Motor neuron (in vitro differentiated cells): ENCODE measurements at regions not wholly inside any gene's neighbourhood (a gene's known extent, or its start where the extent isn't known, plus 50 kb on each side); places are given as distances from the start of the nearest gene placed in this dataset.
A peak's percentile ranks its signal among the peaks of the same experiment; 100 is the strongest.

Experiments
- ATAC-seq, 8 experiments: fragments of 200-7000 bp; cut with Tn5 transposase; replicated peaks in 6 of 8; 2 replicates each; pipeline ENCODE4 v1.8.0; 2021; ENCODE audit warnings: mild to moderate bottlenecking in 8 of 8, moderate library complexity in 8 of 8
- H3K27ac ChIP-seq, 2 donors: fragments of 250-450 bp; sonication (Bioruptor Pico); 2 replicates each; pipeline ENCODE4 v1.9.0; 2021; ENCODE audit warnings: antibody characterized with exemption in 2 of 2, mild to moderate bottlenecking in 2 of 2, moderate library complexity in 1 of 2
- H3K4me1 ChIP-seq, 2 donors: fragments of 250-450 bp; sonication (Bioruptor Pico); replicated peaks in 1 of 2; 2 replicates each; pipeline ENCODE4 v1.6.1; 2021; ENCODE audit warnings: antibody characterized with exemption in 2 of 2, mild to moderate bottlenecking in 2 of 2, moderate library complexity in 1 of 2
- H3K4me3 ChIP-seq, 5 donors: fragments of 250-450 bp; sonication (Bioruptor Pico); 2 replicates each; pipeline ENCODE4 v1.9.0; 2021; ENCODE audit warnings: antibody characterized with exemption in 5 of 5, mild to moderate bottlenecking in 5 of 5, moderate library complexity in 4 of 5
- WGBS, 10 experiments: fragments of 450-650 bp; shearing (Covaris generic); methylation state at CpG; one replicate each; pipeline ENCODE4 v1.0.0; 2022; 5-methylcytosine and 5-hydroxymethylcytosine counted together
- in situ Hi-C, 9 experiments: fragments of 400-800 bp; cut with MboI; loops; one replicate each; pipeline ENCODE4 v1.15.0; 2021; ENCODE audit warnings: low sequenced_read_pairs in 9 of 9, low pct_unique_long_range_greater_than_20kb in 2 of 9; ENCODE audit not compliant: unreplicated experiment in 9 of 9

DNA sequence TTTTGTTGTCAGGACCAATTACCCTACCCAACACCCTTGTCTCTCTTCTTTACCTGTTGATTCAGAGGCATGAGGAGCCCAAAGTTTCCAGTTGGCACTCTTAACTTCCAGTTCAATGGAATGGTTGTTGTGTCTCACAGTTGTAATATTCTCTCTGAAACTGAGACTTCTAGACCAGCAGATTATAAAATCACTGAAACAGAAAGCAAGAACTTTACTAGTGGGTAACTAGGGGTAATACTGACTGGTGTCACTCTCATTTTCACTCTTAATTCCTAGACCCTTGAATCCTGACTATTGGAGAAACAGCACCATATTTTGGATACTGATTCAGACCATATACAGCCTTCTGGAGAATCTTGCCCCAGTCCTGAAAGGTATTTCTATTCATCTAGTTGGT, 140.2 kb upstream of the MMS22L start:
- Histone ChIP-seq H3K4me3 (no peak overlapping the region), H3K27ac (no peak overlapping the region), H3K4me1 (no peaks in the 10 kb centered on the region)
- ATAC-seq = no peak
- in situ Hi-C loops = no loop called here

DNA sequence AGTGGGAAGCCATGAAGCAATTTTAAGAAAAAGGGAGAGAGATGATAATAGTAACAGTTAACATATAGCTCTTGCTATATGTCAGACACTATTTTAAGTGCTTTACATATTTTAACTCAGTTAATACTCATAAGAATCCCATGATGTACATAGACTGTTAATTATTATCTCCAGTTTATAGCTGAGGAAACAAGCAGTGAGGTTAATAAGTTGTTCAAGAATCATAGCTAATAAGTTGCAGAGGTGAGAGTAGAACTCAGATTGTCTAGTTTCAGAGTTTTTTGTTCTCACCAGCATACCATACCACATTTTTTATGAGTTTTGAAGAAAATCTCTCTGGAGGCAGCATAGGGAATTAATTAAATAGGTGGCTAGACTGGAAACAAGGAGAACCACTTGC, 144.6 kb upstream of the MMS22L start:
- no peak overlapping the region for H3K4me3 ChIP-seq
- ATAC-seq = no peak
- in situ Hi-C loops = loop anchor here in 1 of 9 experiments (25.0 kb wide), 1 partner anchor 1410 kb away; the partner anchor contains the start of gene POU3F2
- H3K27ac ChIP-seq = no peak overlapping the region
- no peaks in the 10 kb centered on the region for H3K4me1 ChIP-seq

DNA sequence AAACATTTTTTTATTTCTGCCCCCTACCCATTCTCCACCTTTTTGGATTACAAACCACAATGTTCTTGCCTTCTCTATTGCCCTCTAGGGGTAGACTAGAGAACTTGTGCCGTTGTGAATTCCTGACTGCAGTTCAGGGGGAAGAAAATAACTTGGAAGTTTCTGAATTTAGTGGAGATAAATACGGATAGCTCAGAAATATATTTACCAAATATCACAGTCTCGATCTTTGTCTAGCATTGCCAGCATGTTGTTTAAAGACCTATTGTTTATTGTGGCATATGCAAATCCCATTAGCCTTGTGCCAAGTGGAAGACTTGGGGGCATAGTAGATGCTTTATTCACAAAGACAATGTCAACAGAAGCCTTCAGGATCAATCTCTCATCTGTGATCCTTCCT, 154.1 kb upstream of the MMS22L start:
- 0 to 57% (median 13%) methylated on average over 2 to 3 of the region's 3 CpGs; no CpG with 5 or more reads in 2 of the 10 experiments for WGBS, 10 experiments
- no peak overlapping the region for H3K27ac ChIP-seq
- H3K4me3 ChIP-seq = no peak overlapping the region
- in situ Hi-C loops = loop anchor here in 1 of 9 experiments (25.0 kb wide), 1 partner anchor 1400 kb away; the partner anchor contains the start of gene POU3F2
- ATAC-seq = no peak
- H3K4me1 ChIP-seq = peaks cover 7 to 9% of the 10 kb centered on the region in 2 donors

DNA sequence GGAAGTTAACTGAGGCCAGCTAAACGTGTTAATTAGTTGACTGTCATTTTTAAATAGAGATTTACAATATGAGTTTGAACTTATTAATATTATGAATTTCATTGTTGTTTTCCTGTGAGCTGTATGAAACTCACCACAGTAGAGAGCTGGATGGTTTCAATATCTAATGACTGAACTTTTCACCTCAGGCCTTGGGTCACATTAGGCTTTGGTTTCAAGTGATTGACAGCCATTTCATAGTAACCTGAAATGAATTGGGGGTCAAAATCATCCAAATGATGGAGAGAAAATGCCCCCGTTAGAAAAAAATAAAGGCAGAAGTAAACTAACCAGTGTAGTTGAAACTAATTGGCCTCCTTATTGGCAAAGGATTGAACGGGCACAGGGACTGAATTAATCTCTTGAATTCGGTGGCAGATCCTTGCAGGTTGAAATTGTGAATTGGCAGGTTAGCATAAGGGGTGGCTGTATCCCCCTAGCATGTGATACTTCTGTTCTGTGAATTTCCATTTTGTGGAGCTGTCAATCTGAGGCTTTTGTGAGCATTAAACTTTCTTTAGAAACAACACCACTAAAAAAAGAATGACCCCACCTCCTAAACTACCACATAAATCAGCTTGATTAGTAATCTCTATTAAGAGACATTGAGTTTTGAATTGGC, 155.1 kb upstream of the MMS22L start:
- 17 to 100% (median 62%) methylated on average over 1 to 4 of the region's 4 CpGs for WGBS, 10 experiments
- in situ Hi-C loops = loop anchor here in 1 of 9 experiments (25.0 kb wide), 1 partner anchor 1399 kb away; the partner anchor contains the start of gene POU3F2
- peaks cover 7 to 9% of the 10 kb centered on the region in 2 donors for H3K4me1 ChIP-seq
- no peak for ATAC-seq
- no peak overlapping the region for H3K4me3 ChIP-seq
- H3K27ac ChIP-seq = no peak overlapping the region

DNA sequence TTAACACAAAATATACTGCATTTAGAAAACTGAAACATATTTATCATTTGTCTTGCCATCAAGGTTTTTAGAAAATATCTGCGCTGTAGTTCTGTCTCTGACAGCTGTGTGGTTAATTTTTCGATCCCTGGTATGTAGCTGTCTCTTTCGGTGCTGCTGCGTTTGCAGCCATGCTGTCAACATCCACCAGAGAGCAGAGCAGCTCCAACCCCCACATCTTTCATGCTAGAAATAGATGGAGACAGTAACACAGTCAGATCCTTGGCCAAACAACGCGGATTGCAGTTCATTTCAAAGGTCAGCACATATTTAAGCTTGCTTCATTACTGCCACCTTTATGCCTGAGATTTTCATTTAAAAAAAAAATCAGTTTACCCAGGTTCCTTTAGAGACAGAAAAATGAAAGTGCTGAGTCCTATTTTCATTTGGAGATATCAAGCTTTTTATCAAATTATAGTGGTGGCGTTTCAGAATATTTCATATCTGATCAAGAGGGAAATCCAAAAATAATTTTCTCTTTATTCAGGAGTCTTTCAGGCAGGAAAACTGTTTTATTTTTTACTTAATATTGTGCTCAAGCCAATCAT, 157.7 kb upstream of the MMS22L start:
- in situ Hi-C loops = loop anchor here in 1 of 9 experiments (25.0 kb wide), 1 partner anchor 1397 kb away; the partner anchor contains the start of gene POU3F2
- H3K4me1 ChIP-seq = peaks cover 7 to 9% of the 10 kb centered on the region in 2 donors
- peak; percentile 92 to 100 (median 98) for ATAC-seq
- peak overlapping the region in 1 of 2 donors; percentile 2 for H3K27ac ChIP-seq
- no peak overlapping the region for H3K4me3 ChIP-seq
- WGBS, 10 experiments = 12 to 100% (median 31%) methylated on average over 1 to 7 of the region's 7 CpGs

DNA sequence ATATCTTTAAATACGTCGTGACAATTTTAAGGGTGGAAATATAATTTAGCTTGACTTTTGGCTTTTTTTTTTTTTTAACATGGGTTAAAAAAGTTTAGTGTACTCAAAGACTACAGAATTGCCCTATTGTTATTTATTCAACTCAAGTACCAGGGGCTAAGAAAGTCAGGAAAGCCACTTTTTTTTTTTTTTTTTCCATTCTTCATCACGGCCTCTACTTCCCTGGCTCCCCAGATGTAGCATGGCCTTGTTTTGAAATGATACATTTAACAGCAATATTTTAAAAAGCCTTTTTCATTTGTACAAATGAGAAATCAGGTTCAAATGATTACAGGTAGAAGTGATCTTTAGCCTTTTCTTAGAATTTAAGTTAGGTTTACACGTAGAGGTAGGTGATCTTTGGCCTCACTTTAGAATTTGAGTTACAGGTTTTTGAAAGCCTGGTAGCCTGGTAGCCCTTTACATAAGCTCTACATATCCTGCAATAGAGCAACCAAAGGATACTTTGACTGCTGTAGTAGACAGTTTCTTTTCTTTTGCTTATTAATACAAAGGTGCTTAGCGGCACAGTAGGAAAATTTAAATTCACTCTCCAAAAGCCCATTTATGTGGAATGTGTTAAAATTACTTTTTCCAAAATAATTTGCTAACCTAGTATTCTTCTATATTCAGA, 160.5 kb upstream of the MMS22L start:
- no peak for ATAC-seq
- Histone ChIP-seq H3K4me3 (no peak overlapping the region), H3K4me1 (peaks cover 7 to 9% of the 10 kb centered on the region in 2 donors), H3K27ac (no peak overlapping the region)
- WGBS, 10 experiments = 54 to 90% (median 71%) methylated on average over 3 to 5 of the region's 5 CpGs
- in situ Hi-C loops = loop anchor here in 1 of 9 experiments (25.0 kb wide), 1 partner anchor 1394 kb away; the partner anchor contains the start of gene POU3F2

- in situ Hi-C loops = loop anchor here in 1 of 9 experiments (25.0 kb wide), 1 partner anchor 1392 kb away; the partner anchor contains the start of gene POU3F2
- Histone ChIP-seq H3K27ac (no peak overlapping the region), H3K4me3 (no peak overlapping the region), H3K4me1 (peaks cover 3 to 14% of the 10 kb centered on the region in 2 donors)
- ATAC-seq = no peak
- 0 to 100% (median 92%) methylated on average over 1 to 3 of the region's 3 CpGs for WGBS, 10 experiments
These were observed 162.4 kb upstream of the MMS22L start for GRCh38 chr6:97445407-97445806.

DNA sequence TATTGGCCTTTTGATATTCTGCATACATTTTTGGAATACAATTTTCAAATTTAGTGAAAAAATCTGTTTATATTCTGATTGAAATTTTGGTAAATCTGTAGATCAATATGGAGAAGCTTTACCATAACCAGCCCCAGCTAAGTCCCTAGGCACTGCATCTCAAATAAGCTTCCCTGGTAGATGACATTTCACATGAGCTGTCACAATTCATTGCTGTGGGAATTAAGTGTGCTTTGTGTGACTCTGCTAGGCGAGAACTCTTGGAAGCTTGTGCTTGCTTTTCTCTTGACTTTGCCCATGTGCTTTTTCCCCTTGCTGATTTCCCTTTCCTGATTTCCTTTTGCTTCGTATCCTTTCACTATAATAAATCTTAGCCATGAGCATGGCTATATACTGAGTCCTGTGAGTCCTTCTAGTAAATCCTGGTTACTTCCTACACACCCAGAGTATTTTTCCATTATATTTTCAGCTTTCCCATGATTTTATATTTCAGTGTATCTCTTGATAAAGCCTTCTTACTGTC, 166.5 kb upstream of the MMS22L start:
- peak in 5 of 8 experiments; percentile 24 to 73 (median 59) for ATAC-seq
- peaks cover 0 to 10% of the 10 kb centered on the region in 2 donors for H3K4me1 ChIP-seq
- no peak overlapping the region for H3K4me3 ChIP-seq
- in situ Hi-C loops = loop anchor here in 1 of 9 experiments (25.0 kb wide), 1 partner anchor 1388 kb away; the partner anchor contains the start of gene POU3F2
- H3K27ac ChIP-seq = no peak overlapping the region
- WGBS, 10 experiments = 0 to 75% (median 31%) methylated on average over 1 to 2 of the region's 2 CpGs

GRCh38 chr6:97450087-97450486, 167.1 kb upstream of the MMS22L start:
- Histone ChIP-seq H3K4me1 (peaks cover 0 to 10% of the 10 kb centered on the region in 2 donors), H3K4me3 (no peak overlapping the region), H3K27ac (no peak overlapping the region)
- in situ Hi-C loops = no loop called here
- 39 to 90% (median 66%) methylated on average over 1 to 3 of the region's 3 CpGs; no CpG with 5 or more reads in 2 of the 10 experiments for WGBS, 10 experiments
- ATAC-seq = peak in 2 of 8 experiments; percentile 26 to 28

DNA sequence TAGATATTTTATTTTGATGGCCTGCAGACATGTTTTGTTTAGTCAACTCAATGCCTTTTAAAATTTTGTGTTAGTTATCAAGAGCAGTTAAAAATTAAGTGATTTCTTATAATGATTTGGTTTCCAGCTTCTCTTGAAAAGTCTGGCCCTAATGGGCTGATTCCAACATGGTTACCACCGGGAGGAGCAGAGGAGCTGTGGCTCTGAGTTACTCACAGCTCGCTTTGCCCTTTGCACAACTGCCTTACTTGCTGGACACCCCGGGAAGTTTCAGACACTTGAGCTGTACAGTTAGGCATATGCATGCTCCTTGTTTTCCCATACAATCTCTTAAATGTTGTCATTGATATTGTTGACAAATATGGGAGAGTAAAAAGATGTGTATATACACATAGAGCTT, 173.1 kb upstream of the MMS22L start:
- no peak for ATAC-seq
- WGBS, 10 experiments = 0 to 96% (median 54%) methylated on average over 1 to 3 of the region's 3 CpGs; no CpG with 5 or more reads in 2 of the 10 experiments
- Histone ChIP-seq H3K27ac (no peak overlapping the region), H3K4me1 (peaks cover 0 to 8% of the 10 kb centered on the region in 2 donors), H3K4me3 (no peak overlapping the region)
- in situ Hi-C loops = no loop called here

DNA sequence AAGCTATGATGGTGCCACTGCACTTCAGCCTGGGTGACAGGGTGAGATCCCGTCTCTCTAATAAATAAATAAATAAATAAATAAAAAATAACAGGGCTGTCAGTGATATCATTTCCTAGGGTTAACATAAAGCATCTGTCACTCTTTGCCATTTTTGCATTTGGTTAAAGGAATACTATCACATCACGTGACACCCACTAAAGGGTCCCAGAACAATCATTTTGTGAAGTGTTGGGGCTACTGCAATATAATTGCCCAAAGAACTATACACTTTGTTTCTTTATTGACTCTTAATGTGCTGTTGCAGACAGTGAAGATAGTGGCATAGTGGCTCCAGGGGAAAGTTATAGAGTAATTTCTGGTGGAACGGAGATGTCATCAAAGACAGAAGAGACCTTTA, 176.5 kb upstream of the MMS22L start:
- ATAC-seq = no peak
- Histone ChIP-seq H3K4me3 (no peak overlapping the region), H3K4me1 (peaks cover 0 to 24% of the 10 kb centered on the region in 2 donors), H3K27ac (no peak overlapping the region)
- 21 to 100% (median 90%) methylated on average over 1 to 3 of the region's 3 CpGs; no CpG with 5 or more reads in 2 of the 10 experiments for WGBS, 10 experiments
- in situ Hi-C loops = no loop called here

DNA sequence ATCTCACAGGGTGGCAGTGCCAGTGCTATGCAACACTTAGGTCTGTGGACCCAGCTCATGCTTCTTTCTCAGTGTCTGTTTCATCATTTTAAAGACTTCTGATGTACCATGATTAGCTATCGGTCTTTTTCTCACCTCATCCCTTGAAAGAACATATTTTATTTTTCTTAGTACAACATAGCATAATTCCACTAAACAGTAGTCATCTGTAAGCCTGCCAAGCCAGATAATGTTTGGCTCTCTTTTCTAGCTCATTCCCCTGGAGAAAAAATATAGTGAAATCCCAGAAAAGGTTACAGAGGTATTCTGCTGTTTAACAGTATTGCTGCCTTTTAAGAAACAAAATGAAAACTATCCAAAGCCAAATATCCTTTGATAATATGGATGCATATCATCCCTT, 177.0 kb upstream of the MMS22L start:
- Histone ChIP-seq H3K4me1 (peaks cover 0 to 24% of the 10 kb centered on the region in 2 donors), H3K4me3 (no peak overlapping the region), H3K27ac (no peak overlapping the region)
- in situ Hi-C loops = no loop called here
- no peak for ATAC-seq
- 57 to 100% (median 100%) methylated on average over 1 of the region's 1 CpG; no CpG with 5 or more reads in 3 of the 10 experiments for WGBS, 10 experiments
